GM12801 (cell line): ENCODE measurements at regions not wholly inside any gene's neighbourhood (a gene's known extent, or its start where the extent isn't known, plus 50 kb on each side); places are given as distances from the start of the nearest gene placed in this dataset.

Experiments used
- CTCF ChIP-seq: IDR thresholded peaks from one replicate; pipeline ENCODE4 v1.5.1; 2011; ENCODE audit warnings: control low read depth; ENCODE audit not compliant: insufficient read length; ENCODE audit errors: extremely low read depth

DNA sequence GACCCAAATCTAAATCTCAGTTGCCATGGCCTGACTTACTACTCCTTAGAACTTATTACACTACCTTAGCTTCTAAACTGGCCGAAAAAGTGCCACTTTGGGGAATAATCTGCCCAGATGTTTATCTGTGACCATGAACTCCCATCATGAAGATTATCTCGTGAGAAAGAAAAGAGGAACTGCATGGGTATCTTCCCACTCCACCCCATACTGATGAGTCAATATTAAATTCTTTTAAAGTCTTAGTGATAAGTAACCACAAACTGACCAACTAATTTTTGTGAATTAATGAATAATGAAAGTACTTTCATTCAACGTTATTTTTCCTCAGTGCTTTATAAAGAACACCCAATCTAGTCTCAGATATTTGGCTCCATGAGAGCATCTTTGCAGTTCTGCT is 493.5 kb downstream of the EBF1 start:
- no peak for TF ChIP-seq CTCF

GRCh38 chr5:158602981-158603380 is 496.7 kb downstream of the EBF1 start:
- TF ChIP-seq CTCF, result no peak

GRCh38 chr5:158601118-158601517 is 498.6 kb downstream of the EBF1 start:
- no peak for TF ChIP-seq CTCF

GRCh38 chr5:158600679-158601078 is 499.0 kb downstream of the EBF1 start:
- TF ChIP-seq CTCF, result no peak

- no peak for TF ChIP-seq CTCF
These were observed 500.6 kb downstream of the EBF1 start for GRCh38 chr5:158599157-158599556.

- TF ChIP-seq CTCF, result no peak
These were observed 505.0 kb downstream of the EBF1 start for GRCh38 chr5:158594595-158595242.

- no peak for TF ChIP-seq CTCF
These were observed 505.8 kb downstream of the EBF1 start for GRCh38 chr5:158593925-158594324.
